ENCODE measurements at regions not wholly inside any gene's neighbourhood (a gene's known extent, or its start where the extent isn't known, plus 50 kb on each side); places are given as distances from the start of the nearest gene placed in this dataset.
"Not testable (repeated sequence)": the region's sequence is repeated elsewhere in the genome, so short reads cannot be mapped to it uniquely, and the experiment has no call there.

- H3K9me3 Mint-ChIP-seq (ENCODE audit: low read depth); POLR2A ChIA-PET; ATAC-seq; intact Hi-C loops (cut with DNase I, micrococcal nuclease); H3K4me1 Mint-ChIP-seq; H3K27ac Mint-ChIP-seq; H3K27me3 Mint-ChIP-seq; H3K36me3 Mint-ChIP-seq (ENCODE audit: low read depth); H3K4me3 Mint-ChIP-seq; DNase-seq: not testable (repeated sequence)
- CTCF ChIA-PET = interaction anchor here (0.6 kb wide), 1 partner anchor 20 kb away, joined by 3 read pairs; no protein-coding TSS in a partner anchor
These were observed 171.1 kb downstream of the CAVIN4 start for GRCh38 chr9:100748930-100749329.

- CTCF ChIA-PET = interaction anchor here (0.7 kb wide), 1 partner anchor 29 kb away, joined by 3 read pairs; no protein-coding TSS in a partner anchor
- H3K36me3 Mint-ChIP-seq (ENCODE audit: low read depth) = no peaks in the 10 kb centered on the region
- peaks cover 4% of the 10 kb centered on the region for H3K9me3 Mint-ChIP-seq (ENCODE audit: low read depth)
- no peaks in the 10 kb centered on the region for H3K4me1 Mint-ChIP-seq
- H3K4me3 Mint-ChIP-seq = no peak overlapping the region
- POLR2A ChIA-PET = no interaction called here
- ATAC-seq (no peak), DNase-seq (no peak)
- peaks cover 9% of the 10 kb centered on the region for H3K27me3 Mint-ChIP-seq
- intact Hi-C loops (cut with DNase I, micrococcal nuclease) = no loop called here
- H3K27ac Mint-ChIP-seq = no peak overlapping the region
These were observed 178.3 kb downstream of the CAVIN4 start for GRCh38 chr9:100756217-100756616.

- Mint-ChIP-seq H3K27me3 (peaks cover 5% of the 10 kb centered on the region), H3K4me1 (no peaks in the 10 kb centered on the region), H3K27ac (no peak overlapping the region), H3K9me3 (ENCODE audit: low read depth) (peaks cover 6% of the 10 kb centered on the region), H3K36me3 (ENCODE audit: low read depth) (no peaks in the 10 kb centered on the region), H3K4me3 (no peak overlapping the region)
- POLR2A ChIA-PET = no interaction called here
- ATAC-seq (no peak), DNase-seq (no peak)
- CTCF ChIA-PET = no interaction called here
- intact Hi-C loops (cut with DNase I, micrococcal nuclease) = no loop called here
These were observed 181.3 kb downstream of the CAVIN4 start for GRCh38 chr9:100759215-100759614.

- intact Hi-C loops (cut with DNase I, micrococcal nuclease) = no loop called here
- peaks cover 5% of the 10 kb centered on the region for H3K27me3 Mint-ChIP-seq
- no peaks in the 10 kb centered on the region for H3K36me3 Mint-ChIP-seq (ENCODE audit: low read depth)
- H3K4me1 Mint-ChIP-seq = no peaks in the 10 kb centered on the region
- no peak overlapping the region for H3K4me3 Mint-ChIP-seq
- peaks cover 6% of the 10 kb centered on the region for H3K9me3 Mint-ChIP-seq (ENCODE audit: low read depth)
- no peak overlapping the region for H3K27ac Mint-ChIP-seq
- DNase-seq (no peak), ATAC-seq (no peak)
- POLR2A ChIA-PET = interaction anchor here (0.6 kb wide), 1 partner anchor 312 kb away, joined by 11 read pairs; no protein-coding TSS in a partner anchor
- CTCF ChIA-PET = no interaction called here
These were observed 183.5 kb downstream of the CAVIN4 start for GRCh38 chr9:100761276-100761802.

GRCh38 chr9:100774326-100774725 lies 196.4 kb downstream of the CAVIN4 start:
- no peak overlapping the region for H3K27ac Mint-ChIP-seq
- H3K27me3 Mint-ChIP-seq = peaks cover 6% of the 10 kb centered on the region
- DNase-seq (no peak), ATAC-seq (no peak)
- H3K4me3 Mint-ChIP-seq = no peak overlapping the region
- H3K36me3 Mint-ChIP-seq (ENCODE audit: low read depth) = no peaks in the 10 kb centered on the region
- CTCF ChIA-PET = no interaction called here
- H3K9me3 Mint-ChIP-seq (ENCODE audit: low read depth) = no peaks in the 10 kb centered on the region
- POLR2A ChIA-PET = no interaction called here
- intact Hi-C loops (cut with DNase I, micrococcal nuclease) = no loop called here
- H3K4me1 Mint-ChIP-seq = no peaks in the 10 kb centered on the region

GRCh38 chr9:100774962-100775361 lies 197.1 kb downstream of the CAVIN4 start:
- Mint-ChIP-seq H3K27ac (no peak overlapping the region), H3K4me1 (no peaks in the 10 kb centered on the region)
- no peak for DNase-seq

GRCh38 chr9:100775912-100776311 lies 198.0 kb downstream of the CAVIN4 start:
- H3K27me3 Mint-ChIP-seq = peaks cover 6% of the 10 kb centered on the region

More at GRCh38 chr9:100774962-100775361, 197.1 kb downstream of the CAVIN4 start:
- intact Hi-C loops (cut with DNase I, micrococcal nuclease) = no loop called here
- Mint-ChIP-seq H3K4me3 (no peak overlapping the region), H3K36me3 (ENCODE audit: low read depth) (no peaks in the 10 kb centered on the region), H3K9me3 (ENCODE audit: low read depth) (no peaks in the 10 kb centered on the region), H3K27me3 (peaks cover 6% of the 10 kb centered on the region)
- POLR2A ChIA-PET = no interaction called here
- ATAC-seq = no peak
- CTCF ChIA-PET = no interaction called here

GRCh38 chr9:100784755-100785154 lies 206.9 kb downstream of the CAVIN4 start:
- CTCF ChIA-PET = no interaction called here
- intact Hi-C loops (cut with DNase I, micrococcal nuclease) = no loop called here
- no peak overlapping the region for H3K27ac Mint-ChIP-seq
- H3K9me3 Mint-ChIP-seq (ENCODE audit: low read depth) = no peaks in the 10 kb centered on the region
- H3K27me3 Mint-ChIP-seq = no peaks in the 10 kb centered on the region
- ATAC-seq = no peak
- H3K4me3 Mint-ChIP-seq = no peak overlapping the region
- H3K36me3 Mint-ChIP-seq (ENCODE audit: low read depth) = no peaks in the 10 kb centered on the region
- POLR2A ChIA-PET = no interaction called here
- H3K4me1 Mint-ChIP-seq = no peaks in the 10 kb centered on the region
- DNase-seq = no peak

More at GRCh38 chr9:100775912-100776311, 198.0 kb downstream of the CAVIN4 start:
- intact Hi-C loops (cut with DNase I, micrococcal nuclease) = no loop called here
- DNase-seq = no peak
- ChIA-PET CTCF (no interaction called here), POLR2A (no interaction called here)
- Mint-ChIP-seq H3K4me1 (no peaks in the 10 kb centered on the region), H3K36me3 (ENCODE audit: low read depth) (no peaks in the 10 kb centered on the region), H3K27ac (no peak overlapping the region), H3K4me3 (no peak overlapping the region), H3K9me3 (ENCODE audit: low read depth) (no peaks in the 10 kb centered on the region)
- no peak for ATAC-seq

GRCh38 chr9:100785946-100786345 lies 208.1 kb downstream of the CAVIN4 start:
- H3K27ac Mint-ChIP-seq = no peak overlapping the region
- ChIA-PET POLR2A (no interaction called here), CTCF (no interaction called here)
- DNase-seq = no peak
- H3K36me3 Mint-ChIP-seq (ENCODE audit: low read depth) = no peaks in the 10 kb centered on the region
- H3K4me1 Mint-ChIP-seq = no peaks in the 10 kb centered on the region
- intact Hi-C loops (cut with DNase I, micrococcal nuclease) = no loop called here
- no peak overlapping the region for H3K4me3 Mint-ChIP-seq
- no peaks in the 10 kb centered on the region for H3K27me3 Mint-ChIP-seq
- no peak for ATAC-seq
- no peaks in the 10 kb centered on the region for H3K9me3 Mint-ChIP-seq (ENCODE audit: low read depth)

GRCh38 chr9:100794738-100795269 lies 216.9 kb downstream of the CAVIN4 start:
- ChIA-PET CTCF (no interaction called here), POLR2A (no interaction called here)
- H3K4me3 Mint-ChIP-seq = no peak overlapping the region
- H3K27ac Mint-ChIP-seq = no peak overlapping the region
- intact Hi-C loops (cut with DNase I, micrococcal nuclease) = no loop called here
- ATAC-seq = no peak
- no peaks in the 10 kb centered on the region for H3K9me3 Mint-ChIP-seq (ENCODE audit: low read depth)
- H3K36me3 Mint-ChIP-seq (ENCODE audit: low read depth) = no peaks in the 10 kb centered on the region
- no peak for DNase-seq
- H3K27me3 Mint-ChIP-seq = peaks cover 2% of the 10 kb centered on the region
- H3K4me1 Mint-ChIP-seq = no peaks in the 10 kb centered on the region

GRCh38 chr9:100803956-100804355 lies 224.6 kb upstream of the PLPPR1 start:
- ChIA-PET POLR2A (no interaction called here), CTCF (interaction anchor here (1.6 kb wide), 1 partner anchor 10 kb away, joined by 3 read pairs; no protein-coding TSS in a partner anchor)
- H3K36me3 Mint-ChIP-seq (ENCODE audit: low read depth) = no peaks in the 10 kb centered on the region
- DNase-seq (no peak), ATAC-seq (no peak)
- no peaks in the 10 kb centered on the region for H3K9me3 Mint-ChIP-seq (ENCODE audit: low read depth)
- H3K4me1 Mint-ChIP-seq = no peaks in the 10 kb centered on the region
- no peak overlapping the region for H3K27ac Mint-ChIP-seq
- no peak overlapping the region for H3K4me3 Mint-ChIP-seq
- intact Hi-C loops (cut with DNase I, micrococcal nuclease) = no loop called here
- no peaks in the 10 kb centered on the region for H3K27me3 Mint-ChIP-seq

GRCh38 chr9:100811643-100812042 lies 216.9 kb upstream of the PLPPR1 start:
- CTCF ChIA-PET = no interaction called here
- H3K27me3 Mint-ChIP-seq = no peaks in the 10 kb centered on the region
- no peak overlapping the region for H3K27ac Mint-ChIP-seq
- DNase-seq = no peak
- no peak for ATAC-seq
- peaks cover 3% of the 10 kb centered on the region for H3K9me3 Mint-ChIP-seq (ENCODE audit: low read depth)
- no peaks in the 10 kb centered on the region for H3K4me1 Mint-ChIP-seq
- H3K4me3 Mint-ChIP-seq = no peak overlapping the region
- intact Hi-C loops (cut with DNase I, micrococcal nuclease) = no loop called here
- no peaks in the 10 kb centered on the region for H3K36me3 Mint-ChIP-seq (ENCODE audit: low read depth)
- POLR2A ChIA-PET = no interaction called here

All from activated CD4-positive, alpha-beta T cell treated with anti-CD3 and anti-CD28 coated beads for 36 hours (primary cell).